ENCODE measurements at regions not wholly inside any gene's neighbourhood (a gene's known extent, or its start where the extent isn't known, plus 50 kb on each side); places are given as distances from the start of the nearest gene placed in this dataset.

DNA sequence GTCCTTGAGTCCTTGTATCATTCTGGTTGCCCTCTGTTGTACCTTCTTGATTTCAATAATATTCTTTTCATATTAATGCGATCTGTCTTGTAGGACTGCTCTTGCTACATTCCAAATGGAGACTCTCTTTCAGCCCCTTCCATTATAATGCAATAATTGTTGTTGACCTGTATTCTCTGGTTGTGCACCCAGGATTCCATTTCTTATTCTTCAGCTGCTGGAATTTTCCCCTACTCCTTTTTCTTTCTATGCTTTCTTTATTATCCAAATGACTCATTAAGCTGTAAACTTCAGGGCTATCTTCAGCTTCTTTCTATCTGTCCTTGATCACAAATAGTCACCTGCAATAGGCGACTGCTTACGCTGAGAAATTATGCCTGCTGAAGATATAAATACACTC lies 321.5 kb downstream of the SATB1 start:
- TF ChIP-seq POLR2A (IDR thresholded peaks at IDR 0.05) = no peak
- TF ChIP-seq CTCF (IDR thresholded peaks at IDR 0.05) = no peak
- TF ChIP-seq POLR2AphosphoS5 (IDR thresholded peaks at IDR 0.05) = no peak
- TF ChIP-seq EP300 (IDR thresholded peaks at IDR 0.05) = no peak
